ENCODE measurements at regions not wholly inside any gene's neighbourhood (a gene's known extent, or its start where the extent isn't known, plus 50 kb on each side); places are given as distances from the start of the nearest gene placed in this dataset.
"Not testable (repeated sequence)": the region's sequence is repeated elsewhere in the genome, so short reads cannot be mapped to it uniquely, and the experiment has no call there.

DNA sequence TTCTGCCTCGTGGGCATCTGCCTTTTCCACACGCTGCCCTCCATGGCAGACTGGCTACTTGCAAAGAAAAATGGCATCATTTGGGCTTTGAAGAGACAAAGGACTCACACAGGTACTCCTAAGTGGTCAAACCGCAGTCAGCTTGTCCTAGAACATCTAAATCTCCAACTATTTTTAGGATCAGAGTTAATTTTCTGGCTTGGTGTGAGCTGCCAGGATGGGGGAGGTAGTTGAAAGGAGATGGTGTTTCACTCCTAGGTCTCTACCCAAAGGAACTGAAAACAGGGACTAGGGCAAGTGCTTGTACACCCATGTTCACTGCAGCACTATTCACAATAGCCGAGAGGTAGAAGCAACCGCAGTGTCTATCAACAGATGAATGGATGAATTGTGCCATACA is 107.9 kb upstream of the ATL2 start:
- Histone ChIP-seq H3K4me3 (no peak overlapping the region), H3K4me1 (no peaks in the 10 kb centered on the region), H3K27me3 (no peaks in the 10 kb centered on the region), H3K27ac (no peak overlapping the region), H3K9me3 (peaks cover 8 to 12% of the 10 kb centered on the region in 2 donors), H3K36me3 (no peaks in the 10 kb centered on the region)
- TF ChIP-seq, protein P1, sequence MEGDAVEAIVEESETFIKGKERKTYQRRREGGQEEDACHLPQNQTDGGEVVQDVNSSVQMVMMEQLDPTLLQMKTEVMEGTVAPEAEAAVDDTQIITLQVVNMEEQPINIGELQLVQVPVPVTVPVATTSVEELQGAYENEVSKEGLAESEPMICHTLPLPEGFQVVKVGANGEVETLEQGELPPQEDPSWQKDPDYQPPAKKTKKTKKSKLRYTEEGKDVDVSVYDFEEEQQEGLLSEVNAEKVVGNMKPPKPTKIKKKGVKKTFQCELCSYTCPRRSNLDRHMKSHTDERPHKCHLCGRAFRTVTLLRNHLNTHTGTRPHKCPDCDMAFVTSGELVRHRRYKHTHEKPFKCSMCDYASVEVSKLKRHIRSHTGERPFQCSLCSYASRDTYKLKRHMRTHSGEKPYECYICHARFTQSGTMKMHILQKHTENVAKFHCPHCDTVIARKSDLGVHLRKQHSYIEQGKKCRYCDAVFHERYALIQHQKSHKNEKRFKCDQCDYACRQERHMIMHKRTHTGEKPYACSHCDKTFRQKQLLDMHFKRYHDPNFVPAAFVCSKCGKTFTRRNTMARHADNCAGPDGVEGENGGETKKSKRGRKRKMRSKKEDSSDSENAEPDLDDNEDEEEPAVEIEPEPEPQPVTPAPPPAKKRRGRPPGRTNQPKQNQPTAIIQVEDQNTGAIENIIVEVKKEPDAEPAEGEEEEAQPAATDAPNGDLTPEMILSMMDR (IDR thresholded peaks at IDR 0.05), result no peak
- TF ChIP-seq POLR2AphosphoS5 (IDR thresholded peaks at IDR 0.05), result no peak
- TF ChIP-seq POLR2A (IDR thresholded peaks at IDR 0.05), result no peak
- DNase-seq (ENCODE audit: low spot score in 2 of 2), result no peak
- intact Hi-C loops (cut with DNase I; ENCODE audit: low total_unique reads), result no loop called here

- Histone ChIP-seq H3K27me3 (no peaks in the 10 kb centered on the region), H3K4me3 (no peak overlapping the region), H3K27ac (no peak overlapping the region), H3K9me3 (peaks cover 9 to 12% of the 10 kb centered on the region in 2 donors), H3K36me3 (no peaks in the 10 kb centered on the region), H3K4me1 (no peaks in the 10 kb centered on the region)
- intact Hi-C loops (cut with DNase I; ENCODE audit: low total_unique reads), result no loop called here
- DNase-seq (ENCODE audit: low spot score in 2 of 2), result no peak
- TF ChIP-seq, protein P1 (IDR thresholded peaks at IDR 0.05), result no peak
- TF ChIP-seq POLR2AphosphoS5 (IDR thresholded peaks at IDR 0.05), result no peak
- TF ChIP-seq POLR2A (IDR thresholded peaks at IDR 0.05), result no peak
These were observed 106.9 kb upstream of the ATL2 start for GRCh38 chr2:38483776-38484501.

GRCh38 chr2:38482710-38483109 is 105.6 kb upstream of the ATL2 start:
- H3K4me3 ChIP-seq; DNase-seq (ENCODE audit: low spot score in 2 of 2); H3K27ac ChIP-seq; H3K4me1 ChIP-seq; intact Hi-C loops (cut with DNase I; ENCODE audit: low total_unique reads); H3K27me3 ChIP-seq; H3K36me3 ChIP-seq: not testable (repeated sequence)
- H3K9me3 ChIP-seq, result peaks cover 9 to 12% of the 10 kb centered on the region in 2 donors

DNA sequence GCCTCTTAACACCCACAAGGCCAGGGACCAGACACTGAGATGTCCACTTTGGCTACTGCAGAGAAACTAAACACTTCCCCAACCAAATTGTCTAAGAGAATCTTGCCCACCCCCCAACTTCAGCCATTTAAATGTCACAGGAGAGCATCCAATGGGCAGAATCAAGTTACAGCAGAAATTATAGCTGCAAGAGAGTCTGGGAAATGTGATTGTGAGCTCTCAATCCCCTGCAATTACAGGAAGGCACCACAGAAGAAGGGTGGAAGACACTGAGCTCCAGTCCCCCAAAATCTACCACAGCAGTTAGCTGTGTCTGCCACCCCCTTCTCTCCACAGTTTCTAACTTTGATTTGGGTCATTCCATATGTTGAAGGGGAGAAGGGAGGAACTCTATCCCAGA is 103.5 kb upstream of the ATL2 start:
- no peak overlapping the region for H3K4me3 ChIP-seq
- DNase-seq (ENCODE audit: low spot score in 2 of 2), result no peak
- no peak overlapping the region for H3K27ac ChIP-seq
- intact Hi-C loops (cut with DNase I; ENCODE audit: low total_unique reads), result no loop called here
- H3K9me3 ChIP-seq, result peaks cover 9 to 12% of the 10 kb centered on the region in 2 donors
- no peaks in the 10 kb centered on the region for H3K36me3 ChIP-seq
- no peaks in the 10 kb centered on the region for H3K4me1 ChIP-seq
- no peaks in the 10 kb centered on the region for H3K27me3 ChIP-seq
- TF ChIP-seq, protein P1 (IDR thresholded peaks at IDR 0.05), result no peak
- TF ChIP-seq POLR2AphosphoS5 (IDR thresholded peaks at IDR 0.05), result no peak
- TF ChIP-seq POLR2A (IDR thresholded peaks at IDR 0.05), result no peak

- Histone ChIP-seq H3K9me3 (peaks cover 9 to 12% of the 10 kb centered on the region in 2 donors), H3K36me3 (no peaks in the 10 kb centered on the region), H3K27me3 (no peaks in the 10 kb centered on the region), H3K4me1 (no peaks in the 10 kb centered on the region), H3K27ac (no peak overlapping the region), H3K4me3 (no peak overlapping the region)
- DNase-seq (ENCODE audit: low spot score in 2 of 2), result no peak
- TF ChIP-seq, protein P1 (IDR thresholded peaks at IDR 0.05), result no peak
- TF ChIP-seq POLR2A (IDR thresholded peaks at IDR 0.05) (no peak), POLR2AphosphoS5 (IDR thresholded peaks at IDR 0.05) (no peak)
- intact Hi-C loops (cut with DNase I; ENCODE audit: low total_unique reads), result no loop called here
These were observed 99.9 kb upstream of the ATL2 start for GRCh38 chr2:38477006-38477405.

DNA sequence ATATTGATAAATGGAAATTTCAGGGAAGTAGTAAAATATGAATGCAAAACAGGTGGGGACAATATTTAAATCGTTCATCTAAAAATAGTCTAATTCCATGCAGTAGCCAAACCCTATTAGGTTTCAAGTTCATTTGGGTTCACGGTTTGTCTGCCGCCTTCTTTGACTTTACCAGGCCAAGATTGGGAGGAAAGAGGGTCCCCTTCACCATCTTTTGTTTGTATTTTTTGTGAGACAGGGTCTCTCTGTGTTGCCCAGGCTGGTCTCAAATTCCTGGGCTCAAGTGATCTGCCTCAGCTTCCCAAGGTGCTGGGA is 98.5 kb upstream of the ATL2 start:
- Histone ChIP-seq H3K36me3 (no peaks in the 10 kb centered on the region), H3K27ac (no peak overlapping the region), H3K4me1 (no peaks in the 10 kb centered on the region), H3K9me3 (peaks cover 6% of the 10 kb centered on the region in 2 donors), H3K4me3 (no peak overlapping the region), H3K27me3 (no peaks in the 10 kb centered on the region)
- no peak for DNase-seq (ENCODE audit: low spot score in 2 of 2)
- intact Hi-C loops (cut with DNase I; ENCODE audit: low total_unique reads), result no loop called here
- TF ChIP-seq POLR2AphosphoS5 (IDR thresholded peaks at IDR 0.05), result no peak
- TF ChIP-seq, protein P1 (IDR thresholded peaks at IDR 0.05), result no peak
- TF ChIP-seq POLR2A (IDR thresholded peaks at IDR 0.05), result no peak
